PC-9 (cell line): ENCODE measurements at regions not wholly inside any gene's neighbourhood (a gene's known extent, or its start where the extent isn't known, plus 50 kb on each side); places are given as distances from the start of the nearest gene placed in this dataset.

Experiments used
- BruUV-seq: library from RNA; stranded (reverse); fragments of 400-500 nt; replicated peaks from 2 replicates; lab custom pipeline; 2021; lab: Mats Ljungman, UMichigan
- CTCF ChIA-PET: fragments of 300-600 bp; sonication (Branson Sonifier 250); formaldehyde crosslinking; loops from one replicate; lab custom pipeline; 2022; ENCODE audit warnings: antibody characterized with exemption; lab: Charles Lee
- POLR2A ChIA-PET: fragments of 300-600 bp; sonication (Branson Sonifier 250); formaldehyde crosslinking; loops from one replicate; lab custom pipeline; 2022; ENCODE audit warnings: antibody characterized with exemption; ENCODE audit not compliant: unreplicated experiment; lab: Charles Lee
- DNase-seq, 2 experiments: peaks; one replicate each; pipeline versions ENCODE4 v3.0.0 to v3.0.0-alpha.2; 2015 to 2022; ENCODE audit warnings: mixed read lengths in 1 of 2
- H2AFZ ChIP-seq: fragments of 200-600 bp; sonication (generic); 2 replicates; pipeline ENCODE4 v1.8.1; 2017; ENCODE audit warnings: antibody characterized with exemption
- H3F3A ChIP-seq: fragments of 200-600 bp; sonication (generic); 2 replicates; pipeline ENCODE4 v1.8.1; 2017; ENCODE audit warnings: antibody characterized with exemption, mild to moderate bottlenecking, low read depth; ENCODE audit not compliant: insufficient read depth
- H3K27ac ChIP-seq: fragments of 200-600 bp; sonication (generic); 2 replicates; pipeline ENCODE4 v1.6.1; 2016; ENCODE audit warnings: mixed run types
- H3K27me3 ChIP-seq: fragments of 200-600 bp; sonication (generic); 2 replicates; pipeline ENCODE4 v1.6.1; 2016; ENCODE audit warnings: low read depth, mixed run types; ENCODE audit not compliant: insufficient read depth
- H3K36me3 ChIP-seq: fragments of 200-600 bp; sonication (generic); 2 replicates; pipeline ENCODE4 v1.6.1; 2016; ENCODE audit warnings: low read depth, mixed run types
- H3K4me1 ChIP-seq: fragments of 200-600 bp; sonication (generic); replicated peaks from 2 replicates; pipeline ENCODE4 v1.6.1; 2016; ENCODE audit warnings: mixed run types; ENCODE audit not compliant: insufficient read depth
- H3K4me2 ChIP-seq: fragments of 200-600 bp; sonication (generic); 2 replicates; pipeline ENCODE4 v1.6.1; 2017; ENCODE audit warnings: mixed run types
- H3K4me3 ChIP-seq: fragments of 200-600 bp; sonication (generic); 2 replicates; pipeline ENCODE4 v1.6.1; 2016; ENCODE audit warnings: mixed run types
- H3K79me2 ChIP-seq: fragments of 200-600 bp; sonication (generic); 2 replicates; pipeline ENCODE4 v1.6.1; 2017; ENCODE audit warnings: low read depth, mixed run types
- H3K9me2 ChIP-seq: fragments of 200-600 bp; sonication (generic); 2 replicates; pipeline ENCODE4 v1.8.1; 2017; ENCODE audit warnings: mild to moderate bottlenecking; ENCODE audit not compliant: insufficient read depth
- H3K9me3 ChIP-seq: fragments of 200-600 bp; sonication (generic); 2 replicates; pipeline ENCODE4 v1.8.1; 2016; ENCODE audit warnings: low read depth; ENCODE audit not compliant: insufficient read depth
- H4K20me1 ChIP-seq: fragments of 200-600 bp; sonication (generic); 2 replicates; pipeline ENCODE4 v1.8.1; 2017; ENCODE audit not compliant: insufficient read depth
- CTCF ChIP-seq: fragments of 200-600 bp; sonication (generic); conservative IDR thresholded peaks from 2 replicates; pipeline ENCODE4 v1.6.1; 2017; ENCODE audit warnings: mixed run types, antibody characterized with exemption, mild to moderate bottlenecking, moderate library complexity
- EZH2 ChIP-seq: fragments of 200-600 bp; sonication (generic); IDR thresholded peaks from 2 replicates; pipeline ENCODE4 v1.8.0; 2017; ENCODE audit warnings: antibody characterized with exemption, low read depth
- intact Hi-C: fragments of 100-400 bp; cut with micrococcal nuclease; formaldehyde crosslinking; loops from one replicate; pipeline ENCODE4 v1.10.0; 2022; ENCODE audit not compliant: unreplicated experiment

GRCh38 chr1:229751610-229752009 is 125.6 kb downstream of the URB2 start:
- H3K4me3 ChIP-seq, result no peak overlapping the region

GRCh38 chr1:229752679-229753078 is 126.6 kb downstream of the URB2 start:
- intact Hi-C loops, result no loop called here
- Histone ChIP-seq H3F3A (peaks cover 10% of the 10 kb centered on the region), H2AFZ (no peak overlapping the region), H3K9me3 (no peaks in the 10 kb centered on the region; the same call in 1 of the 2 replicates), H3K4me3 (no peak overlapping the region), H3K79me2 (no peaks in the 10 kb centered on the region), H3K4me2 (no peak overlapping the region), H3K27me3 (no peaks in the 10 kb centered on the region), H3K9me2 (no peaks in the 10 kb centered on the region), H3K4me1 (peaks cover 20% of the 10 kb centered on the region), H4K20me1 (no peaks in the 10 kb centered on the region), H3K36me3 (no peaks in the 10 kb centered on the region), H3K27ac (no peak overlapping the region)
- no peak for DNase-seq
- POLR2A ChIA-PET, result no interaction called here
- TF ChIP-seq EZH2 (no peak), CTCF (no peak)
- no TSS peak for BruUV-seq
- CTCF ChIA-PET, result interaction anchor here (0.6 kb wide), 1 partner anchor 39 kb away, joined by 3 read pairs; no protein-coding TSS in a partner anchor

More at GRCh38 chr1:229751610-229752009, 125.6 kb downstream of the URB2 start:
- no peak for TF ChIP-seq EZH2
- no peak for TF ChIP-seq CTCF
- no peaks in the 10 kb centered on the region for H3K9me2 ChIP-seq
- H3K4me1 ChIP-seq, result peaks cover 9% of the 10 kb centered on the region
- H3K36me3 ChIP-seq, result no peaks in the 10 kb centered on the region
- DNase-seq, result no peak
- peaks cover 8% of the 10 kb centered on the region; the same call in 1 of the 2 replicates for H3F3A ChIP-seq
- H3K27me3 ChIP-seq, result no peaks in the 10 kb centered on the region
- intact Hi-C loops, result no loop called here
- no peaks in the 10 kb centered on the region for H3K79me2 ChIP-seq
- CTCF ChIA-PET, result no interaction called here
- BruUV-seq, result no TSS peak
- H4K20me1 ChIP-seq, result no peaks in the 10 kb centered on the region
- H3K9me3 ChIP-seq, result no peaks in the 10 kb centered on the region
- H3K27ac ChIP-seq, result no peak overlapping the region
- H2AFZ ChIP-seq, result no peak overlapping the region
- H3K4me2 ChIP-seq, result no peak overlapping the region
- POLR2A ChIA-PET, result no interaction called here

- Histone ChIP-seq H3K4me3 (no peak overlapping the region), H3K79me2 (no peaks in the 10 kb centered on the region), H3K27ac (no peak overlapping the region), H3K27me3 (no peaks in the 10 kb centered on the region), H2AFZ (no peak overlapping the region), H3K4me2 (no peak overlapping the region), H3F3A (peaks cover 12% of the 10 kb centered on the region), H3K9me3 (no peaks in the 10 kb centered on the region; the same call in 1 of the 2 replicates), H3K4me1 (peaks cover 33% of the 10 kb centered on the region), H3K9me2 (no peaks in the 10 kb centered on the region), H4K20me1 (no peaks in the 10 kb centered on the region), H3K36me3 (no peaks in the 10 kb centered on the region)
- no peak for TF ChIP-seq CTCF
- TF ChIP-seq EZH2, result no peak
- no TSS peak for BruUV-seq
- ChIA-PET POLR2A (no interaction called here), CTCF (interaction anchor here (0.7 kb wide), 1 partner anchor 164 kb away, joined by 4 read pairs; no protein-coding TSS in a partner anchor)
- no peak for DNase-seq
- intact Hi-C loops, result no loop called here
Observed at GRCh38 chr1:229753764-229754551, 127.9 kb downstream of the URB2 start.
